HCT116 (cell line): ENCODE measurements at regions not wholly inside any gene's neighbourhood (a gene's known extent, or its start where the extent isn't known, plus 50 kb on each side); places are given as distances from the start of the nearest gene placed in this dataset.

Source experiments
- CTCF ChIP-seq, 3 experiments: fragments of 200-600 bp in 1 of 3; sonication (generic) in 1 of 3; IDR thresholded peaks in 2 of 3; conservative IDR thresholded peaks in 1 of 3; 2 replicates each; pipeline ENCODE4 v1.5.1; 2012 to 2017; ENCODE audit warnings: low read depth in 2 of 3, low read length in 2 of 3, antibody characterized with exemption in 1 of 3, borderline replicate concordance in 1 of 3, control low read depth in 1 of 3, mild to moderate bottlenecking in 1 of 3, mixed read lengths in 1 of 3, mixed run types in 1 of 3, moderate library complexity in 1 of 3; ENCODE audit not compliant: insufficient read depth in 1 of 3
- JUND ChIP-seq: IDR thresholded peaks from 2 replicates; pipeline ENCODE4 v1.6.1; 2012
- MAX ChIP-seq: IDR thresholded peaks from 2 replicates; pipeline ENCODE4 v1.6.1; 2012
- POLR2A ChIP-seq: IDR thresholded peaks from 2 replicates; pipeline ENCODE4 v1.7.0; 2011; ENCODE audit warnings: borderline replicate concordance; ENCODE audit not compliant: insufficient read depth, insufficient read length; ENCODE audit errors: extremely low read depth
- POLR2AphosphoS5 ChIP-seq: IDR thresholded peaks from 2 replicates; pipeline ENCODE4 v1.6.1; 2011; ENCODE audit warnings: mild to moderate bottlenecking, low read depth, low read length, moderate library complexity
- SIN3A ChIP-seq: IDR thresholded peaks from 2 replicates; pipeline ENCODE4 v1.6.1; 2012; ENCODE audit warnings: low read depth
- TCF7L2 ChIP-seq: IDR thresholded peaks from 2 replicates; pipeline ENCODE4 v1.7.0; 2011; ENCODE audit warnings: borderline replicate concordance, inconsistent platforms; ENCODE audit not compliant: insufficient read depth, insufficient read length; ENCODE audit errors: extremely low read depth
- YY1 ChIP-seq: IDR thresholded peaks from 2 replicates; pipeline ENCODE4 v1.6.1; 2011; ENCODE audit warnings: low read length, low read depth, moderate library complexity, mild to moderate bottlenecking; ENCODE audit not compliant: insufficient replicate concordance; ENCODE audit errors: extremely low read depth
- ZBTB33 ChIP-seq: IDR thresholded peaks from 2 replicates; pipeline ENCODE4 v1.6.1; 2011; ENCODE audit warnings: mild to moderate bottlenecking, low read length, moderate library complexity; ENCODE audit not compliant: insufficient replicate concordance; ENCODE audit errors: extremely low read depth
- ZNF274 ChIP-seq: fragments of 200-500 bp; sonication (Bioruptor generic); IDR thresholded peaks from 2 replicates; pipeline ENCODE4 v1.6.1; 2014; ENCODE audit warnings: mild to moderate bottlenecking, low read depth, low read length, inconsistent platforms

GRCh38 chr11:92311616-92312449 lies 87.2 kb downstream of the FAT3 start:
- TF ChIP-seq CTCF (IDR thresholded peaks at IDR 0.05 in 2 of 3, conservative IDR thresholded peaks at IDR 0.05 in 1 of 3; ENCODE audit: borderline replicate concordance in 1 of 3, insufficient read depth in 1 of 3, low read depth in 2 of 3, low read length in 2 of 3): no peak
- no peak for TF ChIP-seq TCF7L2
- no peak for TF ChIP-seq YY1
- no peak for TF ChIP-seq ZBTB33
- no peak for TF ChIP-seq POLR2AphosphoS5
- TF ChIP-seq MAX: no peak
- TF ChIP-seq JUND: no peak
- TF ChIP-seq ZNF274: no peak
- TF ChIP-seq POLR2A: no peak
- no peak for TF ChIP-seq SIN3A
